ENCODE measurements at regions not wholly inside any gene's neighbourhood (a gene's known extent, or its start where the extent isn't known, plus 50 kb on each side); places are given as distances from the start of the nearest gene placed in this dataset.

DNA sequence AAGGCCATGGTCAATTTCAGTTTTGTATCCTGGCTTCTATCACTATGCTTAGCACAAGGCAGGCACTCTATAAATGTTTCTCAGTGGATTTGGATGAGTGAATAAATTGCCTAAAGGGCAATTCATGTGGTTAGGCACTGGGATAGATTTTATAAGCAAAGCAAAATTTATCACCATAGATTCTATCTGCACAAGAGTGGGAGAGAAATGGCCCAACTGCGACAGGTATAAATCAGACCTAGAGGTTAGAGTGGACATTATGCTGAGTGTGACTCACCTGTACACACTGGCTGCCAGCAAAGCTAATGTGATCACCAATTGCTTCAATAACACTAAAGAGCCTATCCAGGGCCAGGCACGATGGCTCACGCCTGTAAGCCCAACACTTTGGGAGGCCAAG is 514.0 kb downstream of the BUD13 start:
- intact Hi-C loops (cut with micrococcal nuclease) = no loop called here
- Histone ChIP-seq H3K27ac (ENCODE audit: low read depth in 1 of 2, low read length in 2 of 2) (no peak overlapping the region), H3K9me3 (replicated peaks in 1 of 2; ENCODE audit: control insufficient read depth in 1 of 2, insufficient read depth in 1 of 2, low read length in 2 of 2) (no peaks in the 10 kb centered on the region), H2AFZ (ENCODE audit: insufficient read depth, low read depth, low read length, poor library complexity, severe bottlenecking) (no peak overlapping the region), H3K4me3 (replicated peaks in 1 of 3; ENCODE audit: low read depth in 2 of 3, low read length in 3 of 3) (no peak overlapping the region), H3K4me1 (ENCODE audit: control insufficient read depth in 1 of 2, insufficient read depth in 2 of 2, low read length in 2 of 2) (no peaks in the 10 kb centered on the region), H3K27me3 (ENCODE audit: control insufficient read depth in 2 of 2, insufficient read depth in 2 of 2, low read length in 2 of 2) (no peaks in the 10 kb centered on the region), H3K79me2 (ENCODE audit: insufficient read depth, low read length) (no peaks in the 10 kb centered on the region), H3K36me3 (replicated peaks in 1 of 2; ENCODE audit: control insufficient read depth in 1 of 2, insufficient read depth in 2 of 2, low read length in 2 of 2) (no peaks in the 10 kb centered on the region), H4K20me1 (ENCODE audit: insufficient read depth, low read length) (no peaks in the 10 kb centered on the region), H3K9ac (ENCODE audit: insufficient read depth, low read length, poor library complexity, severe bottlenecking) (no peak overlapping the region), H3K4me2 (replicated peaks; ENCODE audit: extremely low read depth, low read length, poor library complexity, severe bottlenecking) (no peak overlapping the region)
- TF ChIP-seq, protein P1, sequence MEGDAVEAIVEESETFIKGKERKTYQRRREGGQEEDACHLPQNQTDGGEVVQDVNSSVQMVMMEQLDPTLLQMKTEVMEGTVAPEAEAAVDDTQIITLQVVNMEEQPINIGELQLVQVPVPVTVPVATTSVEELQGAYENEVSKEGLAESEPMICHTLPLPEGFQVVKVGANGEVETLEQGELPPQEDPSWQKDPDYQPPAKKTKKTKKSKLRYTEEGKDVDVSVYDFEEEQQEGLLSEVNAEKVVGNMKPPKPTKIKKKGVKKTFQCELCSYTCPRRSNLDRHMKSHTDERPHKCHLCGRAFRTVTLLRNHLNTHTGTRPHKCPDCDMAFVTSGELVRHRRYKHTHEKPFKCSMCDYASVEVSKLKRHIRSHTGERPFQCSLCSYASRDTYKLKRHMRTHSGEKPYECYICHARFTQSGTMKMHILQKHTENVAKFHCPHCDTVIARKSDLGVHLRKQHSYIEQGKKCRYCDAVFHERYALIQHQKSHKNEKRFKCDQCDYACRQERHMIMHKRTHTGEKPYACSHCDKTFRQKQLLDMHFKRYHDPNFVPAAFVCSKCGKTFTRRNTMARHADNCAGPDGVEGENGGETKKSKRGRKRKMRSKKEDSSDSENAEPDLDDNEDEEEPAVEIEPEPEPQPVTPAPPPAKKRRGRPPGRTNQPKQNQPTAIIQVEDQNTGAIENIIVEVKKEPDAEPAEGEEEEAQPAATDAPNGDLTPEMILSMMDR (IDR thresholded peaks at IDR 0.05) = no peak
- Mint-ChIP-seq H3K27me3 (ENCODE audit: low read depth in 3 of 3) (peaks cover 1 to 5% (median 4%) of the 10 kb centered on the region in 3 donors), H3K27ac (no peak overlapping the region), H3K4me3 (no peak overlapping the region), H3K4me1 (no peaks in the 10 kb centered on the region), H3K9me3 (peaks cover 0 to 3% (median 0%) of the 10 kb centered on the region in 7 donors), H3K36me3 (no peaks in the 10 kb centered on the region)
- no peak for DNase-seq
- WGBS (ENCODE audit: insufficient coverage) = 82% methylated on average over 2 of the region's 3 CpGs

DNA sequence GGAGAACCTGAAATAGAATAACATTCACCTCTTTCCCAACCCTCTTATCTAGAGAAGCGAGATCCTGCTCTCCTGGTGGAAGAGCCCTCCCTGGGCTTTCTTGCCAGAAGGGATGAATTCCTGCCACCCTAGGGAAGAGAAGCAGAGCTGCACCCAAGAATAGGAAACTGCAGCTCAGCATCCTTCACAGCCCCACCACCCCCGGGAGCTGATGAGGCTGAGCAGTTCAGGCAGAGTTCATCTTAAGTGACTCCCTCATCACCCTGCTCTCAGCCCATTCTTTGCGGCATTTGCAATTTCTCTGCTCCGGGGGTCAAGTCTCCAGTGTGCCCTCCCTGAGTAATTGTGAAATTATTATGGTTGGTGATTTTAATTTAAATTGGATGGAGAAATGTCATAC is 514.9 kb downstream of the BUD13 start:
- H4K20me1 ChIP-seq (ENCODE audit: insufficient read depth, low read length) = no peaks in the 10 kb centered on the region
- Mint-ChIP-seq H3K4me1 (no peaks in the 10 kb centered on the region), H3K27me3 (ENCODE audit: low read depth in 3 of 3) (peaks cover 1 to 5% (median 3%) of the 10 kb centered on the region in 3 donors), H3K36me3 (no peaks in the 10 kb centered on the region), H3K27ac (no peak overlapping the region), H3K9me3 (peaks cover 0 to 1% (median 0%) of the 10 kb centered on the region in 7 donors), H3K4me3 (no peak overlapping the region)
- no peaks in the 10 kb centered on the region for H3K79me2 ChIP-seq (ENCODE audit: insufficient read depth, low read length)
- no peaks in the 10 kb centered on the region for H3K27me3 ChIP-seq (ENCODE audit: control insufficient read depth in 2 of 2, insufficient read depth in 2 of 2, low read length in 2 of 2)
- H3K27ac ChIP-seq (ENCODE audit: low read depth in 1 of 2, low read length in 2 of 2) = no peak overlapping the region
- H3K4me2 ChIP-seq (replicated peaks; ENCODE audit: extremely low read depth, low read length, poor library complexity, severe bottlenecking) = no peak overlapping the region
- TF ChIP-seq, protein P1 (IDR thresholded peaks at IDR 0.05) = no peak
- no peak for DNase-seq
- H3K9me3 ChIP-seq (replicated peaks in 1 of 2; ENCODE audit: control insufficient read depth in 1 of 2, insufficient read depth in 1 of 2, low read length in 2 of 2) = no peaks in the 10 kb centered on the region
- no peaks in the 10 kb centered on the region for H3K4me1 ChIP-seq (ENCODE audit: control insufficient read depth in 1 of 2, insufficient read depth in 2 of 2, low read length in 2 of 2)
- H2AFZ ChIP-seq (ENCODE audit: insufficient read depth, low read depth, low read length, poor library complexity, severe bottlenecking) = no peak overlapping the region
- WGBS (ENCODE audit: insufficient coverage) = no CpG with 5 or more reads among the region's 4 CpGs
- no peak overlapping the region for H3K4me3 ChIP-seq (replicated peaks in 1 of 3; ENCODE audit: low read depth in 2 of 3, low read length in 3 of 3)
- no peaks in the 10 kb centered on the region for H3K36me3 ChIP-seq (replicated peaks in 1 of 2; ENCODE audit: control insufficient read depth in 1 of 2, insufficient read depth in 2 of 2, low read length in 2 of 2)
- no peak overlapping the region for H3K9ac ChIP-seq (ENCODE audit: insufficient read depth, low read length, poor library complexity, severe bottlenecking)
- intact Hi-C loops (cut with micrococcal nuclease) = no loop called here

All from CD14-positive monocyte (primary cell).